SJSA1 (cell line): ENCODE measurements at regions not wholly inside any gene's neighbourhood (a gene's known extent, or its start where the extent isn't known, plus 50 kb on each side); places are given as distances from the start of the nearest gene placed in this dataset.

ENCODE experiments used
- DNase-seq, 2 experiments: peaks; one replicate each; pipeline ENCODE4 v3.0.0-alpha.2; 2015 to 2020; ENCODE audit warnings: low spot score in 2 of 2, low read depth in 1 of 2
- H3K27ac ChIP-seq: fragments of 250-450 bp; sonication (Bioruptor Pico); 2 replicates; pipeline ENCODE4 v1.5.1; 2020; ENCODE audit warnings: mild to moderate bottlenecking, moderate library complexity
- H3K27me3 ChIP-seq: fragments of 250-450 bp; sonication (Bioruptor Pico); replicated peaks from 2 replicates; pipeline ENCODE4 v1.5.1; 2020; ENCODE audit warnings: mild to moderate bottlenecking, moderate library complexity
- H3K36me3 ChIP-seq: fragments of 250-450 bp; sonication (Bioruptor Pico); 2 replicates; pipeline ENCODE4 v1.5.1; 2020; ENCODE audit warnings: mild to moderate bottlenecking
- H3K4me1 ChIP-seq: fragments of 250-450 bp; sonication (Bioruptor Pico); replicated peaks from 2 replicates; pipeline ENCODE4 v1.6.1; 2021; ENCODE audit warnings: mild to moderate bottlenecking
- H3K4me3 ChIP-seq: fragments of 250-450 bp; sonication (Bioruptor Pico); 2 replicates; pipeline ENCODE4 v1.5.1; 2020; ENCODE audit warnings: mild to moderate bottlenecking
- H3K9me3 ChIP-seq: fragments of 250-450 bp; sonication (Bioruptor Pico); replicated peaks from 2 replicates; pipeline ENCODE4 v1.5.1; 2020; ENCODE audit warnings: mild to moderate bottlenecking

DNA sequence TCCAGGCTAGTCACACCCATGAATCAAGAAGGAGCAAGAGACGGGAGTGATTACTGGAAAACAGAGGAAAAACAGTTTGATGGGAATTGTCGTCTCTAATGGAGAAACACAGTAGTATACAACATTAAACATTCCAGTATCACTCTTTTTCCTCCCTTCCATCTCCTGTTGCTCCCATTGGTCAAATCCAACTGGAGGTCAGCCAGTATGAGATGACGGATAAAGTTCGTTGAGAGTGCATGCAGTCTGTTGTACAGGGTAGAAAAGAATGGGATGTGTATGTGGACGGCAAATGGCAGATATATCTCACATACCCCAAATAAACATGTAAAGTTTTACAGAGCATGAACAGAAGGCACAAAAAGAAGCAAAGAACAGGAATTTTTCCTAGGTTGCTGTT, 221.9 kb upstream of the TNP1 start:
- Histone ChIP-seq H3K4me1 (peaks cover 18% of the 10 kb centered on the region), H3K4me3 (no peak overlapping the region), H3K36me3 (no peaks in the 10 kb centered on the region), H3K27ac (no peak overlapping the region), H3K9me3 (no peaks in the 10 kb centered on the region), H3K27me3 (no peaks in the 10 kb centered on the region)
- no peak for DNase-seq

DNA sequence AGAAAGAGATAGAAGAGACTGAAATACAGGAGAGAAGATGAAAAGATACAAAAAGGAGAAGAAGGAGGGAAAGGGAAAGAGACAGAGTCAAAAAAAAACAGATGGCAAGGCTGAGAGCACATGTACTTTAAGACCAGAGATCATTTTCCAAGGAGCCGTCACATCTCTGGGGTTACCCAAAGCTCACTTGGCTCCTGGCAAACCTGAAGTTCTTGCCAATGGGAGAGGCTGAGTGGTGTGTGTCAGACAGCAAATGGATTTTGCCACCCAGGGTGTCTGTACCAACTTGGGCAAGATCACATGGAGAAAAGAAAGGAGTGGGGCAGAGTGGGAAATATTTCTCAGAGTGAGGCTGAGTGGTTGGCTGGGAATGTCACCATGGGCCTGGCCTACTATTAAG, 219.3 kb upstream of the TNP1 start:
- no peaks in the 10 kb centered on the region for H3K9me3 ChIP-seq
- H3K27me3 ChIP-seq: no peaks in the 10 kb centered on the region
- no peak overlapping the region for H3K27ac ChIP-seq
- DNase-seq: no peak
- no peak overlapping the region for H3K4me3 ChIP-seq
- 0 out of 2 replicates have a peak, but pooled peaks cover 2% of the 10 kb centered on the region for H3K4me1 ChIP-seq
- H3K36me3 ChIP-seq: no peaks in the 10 kb centered on the region

- 0 out of 2 replicates have a peak, but pooled peaks cover 2% of the 10 kb centered on the region for H3K4me1 ChIP-seq
- H3K27me3 ChIP-seq: no peaks in the 10 kb centered on the region
- H3K27ac ChIP-seq: no peak overlapping the region
- no peaks in the 10 kb centered on the region; the same call in 1 of the 2 replicates for H3K9me3 ChIP-seq
- DNase-seq: no peak
- no peaks in the 10 kb centered on the region for H3K36me3 ChIP-seq
- no peak overlapping the region for H3K4me3 ChIP-seq
Measured at GRCh38 chr2:217077831-217078407, 218.1 kb upstream of the TNP1 start.

DNA sequence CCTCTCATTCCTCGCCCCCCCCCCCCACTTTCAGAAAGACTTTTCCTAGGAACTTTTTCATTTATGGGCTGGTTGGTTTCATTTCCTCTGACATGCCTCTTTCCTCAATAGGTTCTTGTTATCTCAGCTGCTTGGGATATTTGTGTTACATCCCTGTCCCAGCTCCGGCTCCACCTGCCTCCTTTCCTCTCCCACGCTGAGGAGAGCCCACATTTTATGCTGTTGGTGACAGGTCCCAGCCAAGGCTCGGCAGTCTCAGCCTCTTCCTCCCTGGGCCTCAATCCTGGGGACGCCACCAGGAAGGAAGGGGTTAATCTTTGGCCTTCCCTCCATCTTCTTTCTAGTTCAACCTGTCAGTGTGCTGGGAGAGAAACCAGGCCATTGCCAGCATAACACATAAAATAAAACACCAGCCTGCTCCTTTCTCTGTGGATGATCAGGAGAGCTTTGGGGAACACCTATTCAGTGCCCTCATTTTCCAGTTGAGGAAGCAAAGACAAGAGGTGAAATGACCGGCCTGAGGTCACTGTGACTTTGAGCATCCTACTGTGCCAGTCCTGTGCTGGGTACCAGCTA, 216.9 kb upstream of the TNP1 start:
- no peak for DNase-seq
- Histone ChIP-seq H3K4me3 (no peak overlapping the region), H3K27ac (no peak overlapping the region), H3K9me3 (no peaks in the 10 kb centered on the region; the same call in 1 of the 2 replicates), H3K36me3 (no peaks in the 10 kb centered on the region), H3K27me3 (no peaks in the 10 kb centered on the region), H3K4me1 (0 out of 2 replicates have a peak, but pooled peaks cover 2% of the 10 kb centered on the region)

DNA sequence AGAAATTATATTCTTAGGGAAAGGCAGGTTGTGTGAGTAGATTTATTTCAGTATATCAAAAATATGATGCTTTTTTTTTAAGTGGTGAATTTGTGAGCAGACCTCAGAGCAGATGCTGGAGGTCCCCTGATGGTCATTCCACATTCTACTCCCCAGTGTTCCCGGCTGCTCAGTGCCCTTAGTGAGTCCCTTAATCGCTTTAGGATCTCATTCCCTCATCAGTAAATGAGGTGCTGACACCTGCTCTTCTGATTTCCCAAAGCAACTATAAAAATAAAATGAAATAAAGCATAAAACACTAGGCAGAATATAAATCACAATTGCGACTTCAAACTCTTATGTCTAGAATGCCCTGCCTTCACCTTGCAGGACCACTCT, 216.2 kb upstream of the TNP1 start:
- no peaks in the 10 kb centered on the region for H3K36me3 ChIP-seq
- no peak overlapping the region for H3K4me3 ChIP-seq
- H3K27ac ChIP-seq: no peak overlapping the region
- no peaks in the 10 kb centered on the region; the same call in 1 of the 2 replicates for H3K9me3 ChIP-seq
- H3K27me3 ChIP-seq: no peaks in the 10 kb centered on the region
- peaks cover 7% of the 10 kb centered on the region for H3K4me1 ChIP-seq
- DNase-seq: no peak

GRCh38 chr2:217075268-217076057, 215.6 kb upstream of the TNP1 start:
- DNase-seq: no peak
- Histone ChIP-seq H3K4me3 (no peak overlapping the region), H3K27me3 (no peaks in the 10 kb centered on the region), H3K4me1 (peaks cover 13% of the 10 kb centered on the region), H3K27ac (no peak overlapping the region), H3K36me3 (no peaks in the 10 kb centered on the region), H3K9me3 (no peaks in the 10 kb centered on the region; the same call in 1 of the 2 replicates)

- H3K36me3 ChIP-seq: no peaks in the 10 kb centered on the region
- H3K4me1 ChIP-seq: peaks cover 19% of the 10 kb centered on the region
- no peak overlapping the region for H3K4me3 ChIP-seq
- no peak overlapping the region for H3K27ac ChIP-seq
- DNase-seq: no peak
- H3K9me3 ChIP-seq: no peaks in the 10 kb centered on the region; the same call in 1 of the 2 replicates
- H3K27me3 ChIP-seq: no peaks in the 10 kb centered on the region
Measured at GRCh38 chr2:217074576-217075255, 214.9 kb upstream of the TNP1 start.

GRCh38 chr2:217071416-217071815, 211.6 kb upstream of the TNP1 start:
- Histone ChIP-seq H3K27me3 (no peaks in the 10 kb centered on the region), H3K4me3 (no peak overlapping the region), H3K27ac (no peak overlapping the region), H3K9me3 (no peaks in the 10 kb centered on the region; the same call in 1 of the 2 replicates), H3K36me3 (no peaks in the 10 kb centered on the region), H3K4me1 (peaks cover 29% of the 10 kb centered on the region)
- DNase-seq: no peak

DNA sequence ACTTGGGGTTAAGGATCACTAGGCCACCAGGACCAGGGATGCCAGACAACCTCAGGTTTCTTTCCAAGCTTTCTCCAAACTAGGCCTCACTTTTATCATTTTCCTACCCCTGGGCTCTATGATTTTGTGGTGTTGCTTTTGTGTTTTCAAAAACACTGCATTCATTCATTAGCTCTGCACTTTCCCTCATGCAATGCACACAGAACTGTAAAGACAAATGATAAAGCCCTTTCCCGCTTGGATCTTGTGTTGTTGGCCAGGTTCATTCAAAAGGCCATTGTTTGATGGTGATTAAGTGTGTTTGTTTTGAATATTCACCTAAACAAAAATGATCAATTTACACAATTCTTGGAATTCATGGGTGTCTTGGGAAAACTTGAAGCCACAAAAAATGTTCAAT, 210.7 kb upstream of the TNP1 start:
- H3K27ac ChIP-seq: no peak overlapping the region
- H3K4me1 ChIP-seq: peaks cover 33% of the 10 kb centered on the region
- H3K27me3 ChIP-seq: no peaks in the 10 kb centered on the region
- no peak for DNase-seq
- H3K9me3 ChIP-seq: no peaks in the 10 kb centered on the region; the same call in 1 of the 2 replicates
- H3K36me3 ChIP-seq: no peaks in the 10 kb centered on the region
- H3K4me3 ChIP-seq: no peak overlapping the region

GRCh38 chr2:217070043-217070430, 210.2 kb upstream of the TNP1 start:
- Histone ChIP-seq H3K9me3 (no peaks in the 10 kb centered on the region; the same call in 1 of the 2 replicates), H3K27ac (no peak overlapping the region), H3K4me1 (peaks cover 38% of the 10 kb centered on the region), H3K4me3 (no peak overlapping the region), H3K36me3 (no peaks in the 10 kb centered on the region), H3K27me3 (no peaks in the 10 kb centered on the region)
- no peak for DNase-seq

DNA sequence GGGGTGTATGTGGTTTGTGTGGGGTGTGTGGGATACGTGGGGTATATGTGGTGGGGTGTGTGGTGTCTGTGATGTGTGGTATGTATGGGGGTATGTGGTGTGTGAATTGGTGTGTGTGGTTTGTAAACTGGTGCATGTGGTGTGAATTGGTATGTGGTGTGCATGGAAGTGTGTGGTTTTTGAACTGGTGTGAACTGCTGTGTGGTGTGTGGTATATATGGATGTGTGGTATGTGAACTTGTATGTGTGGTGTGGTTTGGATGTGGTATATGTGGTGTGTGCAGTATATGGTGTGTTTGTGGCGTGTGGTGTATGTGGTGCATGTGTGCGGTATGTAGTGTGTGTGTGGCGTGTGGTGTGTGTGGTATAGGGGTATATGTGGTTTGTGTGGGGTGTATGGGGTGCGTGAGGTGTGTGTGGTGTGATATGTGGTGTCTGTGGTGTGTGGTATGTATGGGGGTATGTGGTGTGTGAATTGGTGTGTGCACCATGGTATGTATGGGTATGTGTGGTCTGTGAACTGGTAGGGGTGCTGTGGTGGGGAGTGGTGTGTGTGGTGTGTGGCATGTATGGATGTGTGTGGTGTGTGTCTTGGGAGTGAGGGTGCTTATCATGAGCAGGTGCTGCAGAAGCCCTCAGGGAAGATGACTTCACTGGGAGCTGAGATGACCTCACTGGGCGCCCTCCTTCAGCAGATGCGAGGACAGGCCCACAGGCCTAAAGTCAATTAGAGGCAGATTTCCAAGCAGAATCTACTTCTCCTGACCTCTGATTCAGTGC, 209.6 kb upstream of the TNP1 start:
- no peak for DNase-seq
- no peaks in the 10 kb centered on the region for H3K27me3 ChIP-seq
- no peak overlapping the region for H3K4me3 ChIP-seq
- peaks cover 42% of the 10 kb centered on the region for H3K4me1 ChIP-seq
- H3K36me3 ChIP-seq: no peaks in the 10 kb centered on the region
- no peak overlapping the region for H3K27ac ChIP-seq
- H3K9me3 ChIP-seq: no peaks in the 10 kb centered on the region; the same call in 1 of the 2 replicates

DNA sequence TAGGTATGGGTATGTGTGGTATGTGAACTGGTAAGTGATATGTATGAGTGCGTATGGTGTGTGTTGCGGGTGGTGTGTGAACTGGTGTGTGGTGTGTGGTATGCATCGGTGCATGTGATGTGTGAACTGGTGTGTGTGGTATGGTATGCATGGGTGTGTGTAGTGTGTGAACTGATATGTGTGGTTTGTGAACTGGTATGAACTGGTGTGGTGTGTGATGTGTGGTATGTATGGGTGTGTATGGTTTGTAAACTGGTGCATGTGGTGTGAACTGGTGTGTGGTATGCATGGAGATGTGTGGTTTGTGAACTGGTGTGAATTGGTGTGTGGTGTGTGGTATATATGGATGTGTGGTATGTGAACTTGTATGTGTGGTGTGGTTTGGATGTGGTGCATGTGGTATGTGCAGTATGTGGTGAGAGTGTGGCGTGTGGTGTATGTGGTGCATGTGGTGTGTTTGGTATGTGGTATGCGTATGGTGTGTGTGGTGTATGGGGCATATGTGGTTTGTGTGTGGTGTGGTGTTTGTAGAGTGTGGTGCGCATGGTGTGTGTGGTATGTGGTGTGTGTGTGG, 208.9 kb upstream of the TNP1 start:
- no peak for DNase-seq
- no peaks in the 10 kb centered on the region for H3K9me3 ChIP-seq
- no peak overlapping the region for H3K27ac ChIP-seq
- peaks cover 49% of the 10 kb centered on the region for H3K4me1 ChIP-seq
- H3K27me3 ChIP-seq: no peaks in the 10 kb centered on the region
- no peaks in the 10 kb centered on the region for H3K36me3 ChIP-seq
- no peak overlapping the region for H3K4me3 ChIP-seq

GRCh38 chr2:217067787-217068186, 207.9 kb upstream of the TNP1 start:
- Histone ChIP-seq H3K27ac (no peak overlapping the region), H3K27me3 (no peaks in the 10 kb centered on the region), H3K9me3 (no peaks in the 10 kb centered on the region), H3K4me1 (peaks cover 53% of the 10 kb centered on the region), H3K36me3 (no peaks in the 10 kb centered on the region), H3K4me3 (no peak overlapping the region)
- DNase-seq: no peak
